ENCODE measurements at regions not wholly inside any gene's neighbourhood (a gene's known extent, or its start where the extent isn't known, plus 50 kb on each side); places are given as distances from the start of the nearest gene placed in this dataset.

GRCh38 chr4:32417113-32417704 lies 1697.0 kb downstream of the PCDH7 start:
- Histone ChIP-seq H2BK120ac (replicated peaks; ENCODE audit: low read depth, low read length) (no peak overlapping the region), H2BK12ac (ENCODE audit: low read depth, low read length) (no peak overlapping the region), H3K56ac (replicated peaks; ENCODE audit: insufficient read length, low read depth, low read length) (no peak overlapping the region), H3K9ac (replicated peaks in 1 of 4; ENCODE audit: extremely low read depth in 1 of 4, low read depth in 3 of 4, low read length in 3 of 4) (no peak overlapping the region), H4K5ac (ENCODE audit: insufficient read length, low read depth, low read length) (no peak overlapping the region), H2BK20ac (ENCODE audit: low read length) (no peak overlapping the region), H3K4me2 (ENCODE audit: insufficient read depth in 1 of 2, low read depth in 2 of 2, low read length in 2 of 2) (no peak overlapping the region), H3K4me1 (replicated peaks in 1 of 4; ENCODE audit: control insufficient read depth in 3 of 4, insufficient read depth in 4 of 4, low read length in 3 of 4) (no peaks in the 10 kb centered on the region), H2AFZ (ENCODE audit: low read length) (no peak overlapping the region), H3K23ac (ENCODE audit: insufficient read length) (no peak overlapping the region), H3K14ac (ENCODE audit: insufficient read length) (no peak overlapping the region), H3K27me3 (replicated peaks in 1 of 4; ENCODE audit: control insufficient read depth in 3 of 4, extremely low read depth in 1 of 4, insufficient read depth in 3 of 4, low read length in 3 of 4) (no peaks in the 10 kb centered on the region), H3K79me1 (ENCODE audit: low read depth, low read length) (no peaks in the 10 kb centered on the region), H4K91ac (replicated peaks; ENCODE audit: insufficient read length, low read length) (no peak overlapping the region), H3K79me2 (ENCODE audit: control insufficient read depth in 1 of 2, insufficient read depth in 2 of 2, low read length in 2 of 2) (no peaks in the 10 kb centered on the region), H2BK5ac (ENCODE audit: low read depth, low read length) (no peak overlapping the region), H4K20me1 (replicated peaks in 1 of 2; ENCODE audit: control insufficient read depth in 1 of 2, insufficient read depth in 2 of 2, low read length in 2 of 2) (no peaks in the 10 kb centered on the region), H3K4ac (replicated peaks; ENCODE audit: insufficient read length, low read depth, low read length) (no peak overlapping the region), H4K8ac (ENCODE audit: extremely low read depth, insufficient read depth, low read length) (no peak overlapping the region), H2AK5ac (ENCODE audit: low read depth, low read length) (no peak overlapping the region), H3K4me3 (ENCODE audit: extremely low read depth in 1 of 4, insufficient read depth in 2 of 4, low read depth in 3 of 4, low read length in 4 of 4) (no peak overlapping the region), H3K9me3 (ENCODE audit: insufficient read depth in 2 of 2, low read depth in 1 of 2, low read length in 1 of 2) (no peaks in the 10 kb centered on the region), H3K23me2 (ENCODE audit: low read depth, low read length) (no peaks in the 10 kb centered on the region), H3K18ac (ENCODE audit: extremely low read depth, low read length) (no peak overlapping the region), H3K27ac (ENCODE audit: low read depth, low read length) (no peak overlapping the region), H3K36me3 (ENCODE audit: control insufficient read depth in 2 of 4, insufficient read depth in 4 of 4, low read length in 3 of 4) (no peaks in the 10 kb centered on the region; a peak in 1 of 8 replicates), H2BK15ac (ENCODE audit: low read length) (no peak overlapping the region)
- POLR2A ChIA-PET (ENCODE audit: partially characterized antibody), result no interaction called here
- FAIRE-seq (no peak), DNase-seq (ENCODE audit: low read depth in 1 of 2, low spot score in 2 of 2) (no peak)
- 94% methylated on average over 3 of the region's 3 CpGs; no CpG with 5 or more reads in 1 of the 2 experiments for WGBS, 2 experiments (ENCODE audit: extremely low coverage in 1 of 2, insufficient coverage in 1 of 2, insufficient read length in 1 of 2, insufficient replicate concordance in 2 of 2, low coverage in 1 of 2, low lambda C conversion rate in 2 of 2, missing lambda C conversion rate in 1 of 2)
- CTCF ChIA-PET (ENCODE audit: partially characterized antibody), result interaction anchor here (0.7 to 1.4 kb wide), 2 partner anchors 21 to 1155 kb away, joined by 3 read pairs; no protein-coding TSS in a partner anchor
- TF ChIP-seq ATF2 (IDR thresholded peaks at IDR 0.05; ENCODE audit: low read length) (no peak), EZH2 (IDR thresholded peaks at IDR 0.05; ENCODE audit: low read depth, low read length, severe bottlenecking) (no peak), YY1 (IDR thresholded peaks at IDR 0.05; ENCODE audit: low read depth, low read length) (no peak), MAFK (IDR thresholded peaks at IDR 0.05; ENCODE audit: low read depth, low read length) (no peak), TAF1 (IDR thresholded peaks at IDR 0.05; ENCODE audit: low read depth, low read length) (no peak), SIRT6 (IDR thresholded peaks at IDR 0.05; ENCODE audit: low read length) (no peak), CHD1 (IDR thresholded peaks at IDR 0.05; ENCODE audit: low read depth, low read length) (no peak), RAD21 (IDR thresholded peaks at IDR 0.05 in 1 of 2, conservative IDR thresholded peaks at IDR 0.05 in 1 of 2; ENCODE audit: low read depth in 2 of 2, low read length in 2 of 2) (peak in 1 of 2 experiments; percentile 25; a peak in 2 of 4 replicates), CTCF (IDR thresholded peaks at IDR 0.05; ENCODE audit: control extremely low read depth in 1 of 3, insufficient read depth in 1 of 3, low read depth in 1 of 3, low read length in 3 of 3) (peak in 1 of 3 experiments; percentile 19; a peak in 1 of 4 replicates)
